HFFc6 (cell line): ENCODE measurements at regions not wholly inside any gene's neighbourhood (a gene's known extent, or its start where the extent isn't known, plus 50 kb on each side); places are given as distances from the start of the nearest gene placed in this dataset.
A peak's percentile ranks its signal among the peaks of the same experiment; 100 is the strongest.

ENCODE experiments used
- DNase-seq: peaks from one replicate; pipeline ENCODE4 v3.0.0-alpha.2; 2018
- H3K27ac Mint-ChIP-seq: 2 replicates; pipeline ENCODE4 v1.8.0; 2020; ENCODE audit warnings: mild to moderate bottlenecking, mixed read lengths
- H3K27me3 Mint-ChIP-seq: 2 replicates; pipeline ENCODE4 v1.8.0; 2021; ENCODE audit warnings: mild to moderate bottlenecking, moderate library complexity, mixed read lengths; ENCODE audit not compliant: insufficient read depth
- H3K36me3 Mint-ChIP-seq: 2 replicates; pipeline ENCODE4 v1.8.0; 2021; ENCODE audit warnings: low read depth, mixed read lengths
- H3K4me1 Mint-ChIP-seq: 2 replicates; pipeline ENCODE4 v1.8.0; 2020; ENCODE audit warnings: low read depth, mixed read lengths
- H3K4me3 Mint-ChIP-seq: 2 replicates; pipeline ENCODE4 v1.8.0; 2020; ENCODE audit warnings: mild to moderate bottlenecking, moderate library complexity, mixed read lengths
- H3K9me3 Mint-ChIP-seq: 2 replicates; pipeline ENCODE4 v1.8.0; 2020; ENCODE audit warnings: mild to moderate bottlenecking, mixed read lengths
- TF ChIP-seq, protein P1 (sequence below): fragments of 200-600 bp; sonication (generic); IDR thresholded peaks from 2 replicates; pipeline ENCODE4 v1.5.0; 2021; ENCODE audit warnings: antibody characterized with exemption, mild to moderate bottlenecking

DNA sequence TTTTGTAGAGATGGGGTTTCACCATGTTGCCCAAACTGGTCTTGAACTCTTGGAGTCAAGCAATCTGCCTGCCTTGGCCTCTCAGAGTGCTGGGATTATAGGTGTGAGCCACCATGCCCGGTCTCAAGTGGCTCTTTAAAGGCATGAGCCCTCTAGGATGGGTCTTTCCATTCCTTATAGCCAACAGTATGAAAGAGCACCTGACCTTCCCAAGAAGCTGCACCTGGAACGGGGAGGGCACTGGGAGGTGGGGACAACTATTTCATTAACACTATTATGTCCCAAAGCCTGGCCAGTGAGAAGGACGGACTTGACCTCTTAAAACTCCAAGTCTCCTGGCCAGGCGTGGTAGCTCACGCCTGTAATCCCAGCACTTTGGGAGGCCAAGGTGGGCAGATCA is 149.7 kb downstream of the ZFP36L2 start:
- no peaks in the 10 kb centered on the region for H3K9me3 Mint-ChIP-seq
- H3K36me3 Mint-ChIP-seq = no peaks in the 10 kb centered on the region; the same call in 1 of the 2 replicates
- peaks cover 75% of the 10 kb centered on the region for H3K4me1 Mint-ChIP-seq
- H3K4me3 Mint-ChIP-seq = no peak overlapping the region
- no peaks in the 10 kb centered on the region; the same call in none of the 2 replicates for H3K27me3 Mint-ChIP-seq
- TF ChIP-seq, protein P1, sequence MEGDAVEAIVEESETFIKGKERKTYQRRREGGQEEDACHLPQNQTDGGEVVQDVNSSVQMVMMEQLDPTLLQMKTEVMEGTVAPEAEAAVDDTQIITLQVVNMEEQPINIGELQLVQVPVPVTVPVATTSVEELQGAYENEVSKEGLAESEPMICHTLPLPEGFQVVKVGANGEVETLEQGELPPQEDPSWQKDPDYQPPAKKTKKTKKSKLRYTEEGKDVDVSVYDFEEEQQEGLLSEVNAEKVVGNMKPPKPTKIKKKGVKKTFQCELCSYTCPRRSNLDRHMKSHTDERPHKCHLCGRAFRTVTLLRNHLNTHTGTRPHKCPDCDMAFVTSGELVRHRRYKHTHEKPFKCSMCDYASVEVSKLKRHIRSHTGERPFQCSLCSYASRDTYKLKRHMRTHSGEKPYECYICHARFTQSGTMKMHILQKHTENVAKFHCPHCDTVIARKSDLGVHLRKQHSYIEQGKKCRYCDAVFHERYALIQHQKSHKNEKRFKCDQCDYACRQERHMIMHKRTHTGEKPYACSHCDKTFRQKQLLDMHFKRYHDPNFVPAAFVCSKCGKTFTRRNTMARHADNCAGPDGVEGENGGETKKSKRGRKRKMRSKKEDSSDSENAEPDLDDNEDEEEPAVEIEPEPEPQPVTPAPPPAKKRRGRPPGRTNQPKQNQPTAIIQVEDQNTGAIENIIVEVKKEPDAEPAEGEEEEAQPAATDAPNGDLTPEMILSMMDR = no peak
- no peak for DNase-seq
- H3K27ac Mint-ChIP-seq = peak overlapping the region; percentile 97

DNA sequence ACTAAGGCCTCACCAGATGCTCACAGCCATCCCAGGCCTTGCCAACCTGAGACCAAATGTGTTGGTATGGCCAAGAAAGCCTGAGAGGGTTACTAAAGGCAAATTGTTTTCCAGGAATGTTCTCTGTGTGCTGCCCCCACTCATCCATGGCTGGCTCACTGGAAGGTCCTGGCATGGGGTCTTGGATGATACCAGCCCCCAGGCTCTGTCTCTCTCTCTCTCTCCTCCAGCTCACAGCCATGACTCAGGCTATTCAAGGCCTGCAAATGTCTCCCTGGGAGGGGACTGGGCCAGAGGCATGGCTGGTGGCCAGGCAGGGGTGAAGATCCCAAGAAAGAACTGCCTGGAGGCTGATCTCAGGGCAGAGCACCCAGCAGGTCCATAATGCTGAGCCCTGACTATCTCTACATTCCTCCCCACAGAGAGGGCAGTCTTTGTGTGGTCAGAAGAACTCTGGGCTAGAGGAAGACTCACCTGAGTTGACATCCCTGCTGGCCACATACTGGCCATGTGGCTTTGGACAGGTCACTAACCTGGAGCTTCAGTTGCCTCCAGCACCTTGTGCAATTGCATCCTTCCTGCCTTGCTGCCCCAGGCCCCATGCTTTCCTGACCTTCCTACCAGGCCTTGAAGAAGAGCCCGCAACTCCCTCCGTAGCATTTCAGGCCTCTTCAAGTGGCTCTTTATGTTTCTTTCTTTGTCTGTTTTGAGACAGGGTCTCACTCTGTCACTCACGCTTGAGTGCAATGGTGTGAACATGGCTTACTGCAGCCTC is 150.4 kb downstream of the ZFP36L2 start:
- DNase-seq = peak; percentile 74
- TF ChIP-seq, protein P1 = no peak
- Mint-ChIP-seq H3K4me3 (peak overlapping the region; percentile 63), H3K27ac (peak overlapping the region; percentile 97), H3K9me3 (no peaks in the 10 kb centered on the region), H3K27me3 (no peaks in the 10 kb centered on the region; the same call in none of the 2 replicates), H3K4me1 (peaks cover 75% of the 10 kb centered on the region), H3K36me3 (no peaks in the 10 kb centered on the region; the same call in 1 of the 2 replicates)

DNA sequence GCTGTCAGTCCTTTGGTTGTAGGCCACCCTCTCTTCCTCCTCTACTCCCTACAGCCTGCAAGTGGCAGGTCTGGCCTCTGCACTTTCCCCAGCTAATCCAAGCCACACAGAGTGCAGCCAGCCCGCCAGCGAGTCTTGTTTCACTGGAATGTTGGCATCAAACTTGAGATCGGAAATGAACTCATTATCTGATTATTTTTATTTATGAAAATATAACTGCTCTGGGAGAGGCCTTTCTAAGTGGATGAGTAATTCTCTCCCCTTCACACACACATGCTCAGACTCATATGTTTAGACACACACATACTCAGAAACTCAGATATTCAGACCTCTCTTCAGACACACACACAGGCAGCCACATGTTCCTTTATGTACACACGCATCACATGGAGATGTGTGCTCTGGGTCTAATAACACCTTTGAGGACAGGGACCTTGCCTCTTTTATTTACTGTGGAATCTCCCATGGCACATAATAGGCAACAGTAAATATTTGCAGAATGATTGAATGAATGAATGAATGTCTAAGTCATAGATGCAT is 151.3 kb downstream of the ZFP36L2 start:
- Mint-ChIP-seq H3K4me1 (peaks cover 82% of the 10 kb centered on the region), H3K27ac (peak overlapping the region; percentile 97), H3K27me3 (no peaks in the 10 kb centered on the region; the same call in none of the 2 replicates), H3K4me3 (peak overlapping the region; percentile 47), H3K36me3 (no peaks in the 10 kb centered on the region; the same call in 1 of the 2 replicates), H3K9me3 (no peaks in the 10 kb centered on the region)
- DNase-seq = peak; percentile 98
- TF ChIP-seq, protein P1 = peak; percentile 27

GRCh38 chr2:43074592-43075053 is 151.8 kb downstream of the ZFP36L2 start:
- no peaks in the 10 kb centered on the region for H3K9me3 Mint-ChIP-seq
- TF ChIP-seq, protein P1 = no peak
- H3K27me3 Mint-ChIP-seq = no peaks in the 10 kb centered on the region; the same call in none of the 2 replicates
- peak overlapping the region; percentile 97 for H3K27ac Mint-ChIP-seq
- peaks cover 86% of the 10 kb centered on the region for H3K4me1 Mint-ChIP-seq
- peak overlapping the region; percentile 47 for H3K4me3 Mint-ChIP-seq
- no peaks in the 10 kb centered on the region; the same call in 1 of the 2 replicates for H3K36me3 Mint-ChIP-seq
- no peak for DNase-seq

- Mint-ChIP-seq H3K36me3 (no peaks in the 10 kb centered on the region; the same call in 1 of the 2 replicates), H3K27me3 (no peaks in the 10 kb centered on the region; the same call in none of the 2 replicates), H3K4me1 (peaks cover 84% of the 10 kb centered on the region), H3K27ac (peak overlapping the region; percentile 97), H3K9me3 (no peaks in the 10 kb centered on the region), H3K4me3 (peak overlapping the region; percentile 79)
- no peak for DNase-seq
- TF ChIP-seq, protein P1 = no peak
These were observed 152.4 kb downstream of the ZFP36L2 start for GRCh38 chr2:43074052-43074451.
